ENCODE measurements at regions not wholly inside any gene's neighbourhood (a gene's known extent, or its start where the extent isn't known, plus 50 kb on each side); places are given as distances from the start of the nearest gene placed in this dataset.

DNA sequence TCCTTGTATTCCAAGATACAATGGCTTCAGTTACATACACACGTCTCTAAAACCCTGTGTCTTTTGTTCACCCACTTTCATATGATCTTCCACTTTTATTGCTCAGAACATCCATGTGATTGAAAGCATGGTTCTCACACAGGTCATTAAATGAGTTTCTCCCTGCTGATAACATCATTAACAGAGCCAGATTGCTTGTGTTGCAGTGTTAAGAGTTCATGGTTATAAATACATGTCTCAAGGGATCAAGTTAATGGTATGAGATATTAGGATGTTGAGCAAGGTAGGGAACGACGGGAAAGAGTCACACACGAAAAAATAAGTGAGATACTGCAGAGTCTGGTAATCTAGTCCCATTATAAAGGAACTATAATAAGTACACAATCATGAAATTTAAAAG lies 861.5 kb downstream of the SORCS1 start:
- no CpG with 5 or more reads among the region's 4 CpGs for WGBS, 2 experiments (ENCODE audit: extremely low coverage in 2 of 2, insufficient read length in 1 of 2)
- H3K79me1 ChIP-seq (ENCODE audit: low read depth in 1 of 2, low read length in 2 of 2), result no peaks in the 10 kb centered on the region
- H3K27ac ChIP-seq (ENCODE audit: insufficient read depth, low read length), result no peak overlapping the region
- no peak overlapping the region for H3K4ac ChIP-seq (ENCODE audit: low read depth, low read length)
- H3K18ac ChIP-seq (ENCODE audit: low read depth, low read length), result no peak overlapping the region
- no peak overlapping the region for H3K4me3 ChIP-seq (ENCODE audit: insufficient read depth, low read depth, low read length)
- H3K4me1 ChIP-seq (ENCODE audit: control insufficient read depth, insufficient read depth, low read length), result no peaks in the 10 kb centered on the region
- H3K9me1 ChIP-seq (ENCODE audit: insufficient read depth, low read length), result no peaks in the 10 kb centered on the region
- H2AFZ ChIP-seq (replicated peaks; ENCODE audit: low read length, poor library complexity), result no peak overlapping the region
- no peak overlapping the region for H2BK15ac ChIP-seq (ENCODE audit: low read depth, low read length)
- H3K9ac ChIP-seq (ENCODE audit: low read depth, low read length), result no peak overlapping the region
- H3K14ac ChIP-seq (replicated peaks; ENCODE audit: low read depth, low read length), result no peak overlapping the region
- in situ Hi-C loops (cut with MboI; ENCODE audit: low sequenced_read_pairs), result no loop called here
- TF ChIP-seq RFX5 (IDR thresholded peaks at IDR 0.05; ENCODE audit: low read depth, low read length) (no peak), NFE2L2 (IDR thresholded peaks at IDR 0.05; ENCODE audit: low read depth, low read length) (no peak), CEBPB (IDR thresholded peaks at IDR 0.05; ENCODE audit: low read depth, low read length) (no peak), MAFK (IDR thresholded peaks at IDR 0.05; ENCODE audit: low read depth, low read length) (no peak), POLR2A (IDR thresholded peaks at IDR 0.05; ENCODE audit: low read depth, low read length) (no peak), ELK1 (IDR thresholded peaks at IDR 0.05; ENCODE audit: borderline replicate concordance, low read depth, low read length) (no peak), BHLHE40 (IDR thresholded peaks at IDR 0.05; ENCODE audit: low read depth, low read length) (no peak), FOS (IDR thresholded peaks at IDR 0.05; ENCODE audit: low read depth, low read length) (no peak), MAZ (IDR thresholded peaks at IDR 0.05; ENCODE audit: borderline replicate concordance, low read depth, low read length) (no peak), MXI1 (IDR thresholded peaks at IDR 0.05; ENCODE audit: borderline replicate concordance, low read depth, low read length) (no peak), CTCF (conservative IDR thresholded peaks at IDR 0.05; ENCODE audit: low read depth, low read length) (no peak), RCOR1 (IDR thresholded peaks at IDR 0.05; ENCODE audit: insufficient replicate concordance, low read length) (no peak), RAD21 (IDR thresholded peaks at IDR 0.05; ENCODE audit: low read length) (no peak), USF2 (IDR thresholded peaks at IDR 0.05; ENCODE audit: low read depth, low read length) (no peak), CHD1 (IDR thresholded peaks at IDR 0.05; ENCODE audit: low read depth, low read length) (no peak), SMC3 (IDR thresholded peaks at IDR 0.05; ENCODE audit: low read depth, low read length) (no peak)
- BruUV-seq (replicated peaks), result no TSS peak
- no peak overlapping the region for H4K5ac ChIP-seq (ENCODE audit: low read depth, low read length)
- no peak overlapping the region for H2BK120ac ChIP-seq (ENCODE audit: low read depth, low read length)
- CTCF ChIA-PET, result no interaction called here
- no peak overlapping the region for H4K8ac ChIP-seq (ENCODE audit: low read depth in 2 of 2, low read length in 2 of 2)
- intact Hi-C loops (cut with micrococcal nuclease), result no loop called here
- H2AK5ac ChIP-seq (ENCODE audit: low read depth, low read length), result no peak overlapping the region
- no peak overlapping the region for H3K56ac ChIP-seq (ENCODE audit: extremely low read depth, insufficient read depth, low read length)
- H3K9me3 ChIP-seq (ENCODE audit: control insufficient read depth, insufficient read depth, low read length), result no peaks in the 10 kb centered on the region
- no peaks in the 10 kb centered on the region for H3K36me3 ChIP-seq (ENCODE audit: control insufficient read depth, insufficient read depth, low read length)
- no peak overlapping the region for H2BK20ac ChIP-seq (ENCODE audit: low read depth, low read length)
- H2BK5ac ChIP-seq (ENCODE audit: low read depth, low read length, poor library complexity, severe bottlenecking), result no peak overlapping the region
- POLR2A ChIA-PET (ENCODE audit: unreplicated experiment), result no interaction called here
- dilution Hi-C loops (cut with HindIII; ENCODE audit: low sequenced_read_pairs, unreplicated experiment), result no loop called here
- no peak overlapping the region for H3K23ac ChIP-seq (ENCODE audit: low read depth, low read length)
- H3K4me2 ChIP-seq (ENCODE audit: low read depth, low read length), result no peak overlapping the region
- DNase-seq (no peak), ATAC-seq (ENCODE audit: low read depth) (no peak)
- H3K27me3 ChIP-seq (ENCODE audit: control insufficient read depth, insufficient read depth, low read length), result no peaks in the 10 kb centered on the region
- H2AK9ac ChIP-seq (replicated peaks; ENCODE audit: low read depth, low read length, poor library complexity), result no peak overlapping the region
- H4K20me1 ChIP-seq (ENCODE audit: insufficient read depth, low read length), result no peaks in the 10 kb centered on the region
- H4K91ac ChIP-seq (ENCODE audit: insufficient read depth, low read depth, low read length), result no peak overlapping the region
